ENCODE measurements at regions not wholly inside any gene's neighbourhood (a gene's known extent, or its start where the extent isn't known, plus 50 kb on each side); places are given as distances from the start of the nearest gene placed in this dataset.
"Not testable (repeated sequence)": the region's sequence is repeated elsewhere in the genome, so short reads cannot be mapped to it uniquely, and the experiment has no call there.

GRCh38 chr9:62931484-62931883 lies 1741.6 kb downstream of the SPATA31A7 start:
- H3K27me3 ChIP-seq (replicated peaks; ENCODE audit: insufficient read depth, low read depth, low read length, poor library complexity); H3K4me1 ChIP-seq (ENCODE audit: insufficient read depth, low read length, poor library complexity, severe bottlenecking); POLR2A ChIA-PET (ENCODE audit: low non-redundant PET); H3K9me3 ChIP-seq (ENCODE audit: low read depth, low read length, poor library complexity, severe bottlenecking); intact Hi-C loops (cut with micrococcal nuclease; ENCODE audit: unreplicated experiment); BruUV-seq (replicated peaks); H3K27ac ChIP-seq (ENCODE audit: low read depth, low read length, poor library complexity, severe bottlenecking); H3K36me3 ChIP-seq (ENCODE audit: insufficient read depth, low read length, poor library complexity, severe bottlenecking); H3K4me3 ChIP-seq (ENCODE audit: low read depth, low read length, poor library complexity, severe bottlenecking); DNase-seq (ENCODE audit: low spot score); CTCF ChIA-PET: not testable (repeated sequence)

- H3K4me1 ChIP-seq (ENCODE audit: insufficient read depth, low read length, poor library complexity, severe bottlenecking); H3K36me3 ChIP-seq (ENCODE audit: insufficient read depth, low read length, poor library complexity, severe bottlenecking); POLR2A ChIA-PET (ENCODE audit: low non-redundant PET); intact Hi-C loops (cut with micrococcal nuclease; ENCODE audit: unreplicated experiment); H3K4me3 ChIP-seq (ENCODE audit: low read depth, low read length, poor library complexity, severe bottlenecking); H3K9me3 ChIP-seq (ENCODE audit: low read depth, low read length, poor library complexity, severe bottlenecking); BruUV-seq (replicated peaks); CTCF ChIA-PET; H3K27ac ChIP-seq (ENCODE audit: low read depth, low read length, poor library complexity, severe bottlenecking); DNase-seq (ENCODE audit: low spot score); H3K27me3 ChIP-seq (replicated peaks; ENCODE audit: insufficient read depth, low read depth, low read length, poor library complexity): not testable (repeated sequence)
These were observed 1763.0 kb downstream of the SPATA31A7 start for GRCh38 chr9:62952840-62953239.

Data from A673 (cell line).